Subcutaneous abdominal adipose tissue (tissue), 5 donors: ENCODE measurements at regions not wholly inside any gene's neighbourhood (a gene's known extent, or its start where the extent isn't known, plus 50 kb on each side); places are given as distances from the start of the nearest gene placed in this dataset.

Experiments used
- H3K27ac ChIP-seq: one replicate; pipeline ENCODE4 v1.7.0; 2013; ENCODE audit warnings: low read depth, mild to moderate bottlenecking, inconsistent platforms, low read length, moderate library complexity
- H3K27me3 ChIP-seq, 5 donors: one replicate each; pipeline ENCODE4 v1.7.0; 2013; ENCODE audit warnings: low read length in 5 of 5, inconsistent platforms in 1 of 5; ENCODE audit not compliant: control insufficient read depth in 5 of 5, insufficient read depth in 4 of 5
- H3K36me3 ChIP-seq, 5 donors: one replicate each; pipeline ENCODE4 v1.7.0; 2013; ENCODE audit warnings: low read length in 5 of 5; ENCODE audit not compliant: control insufficient read depth in 5 of 5, insufficient read depth in 5 of 5
- H3K4me1 ChIP-seq, 5 donors: one replicate each; pipeline ENCODE4 v1.7.0; 2013; ENCODE audit warnings: low read length in 5 of 5, mild to moderate bottlenecking in 3 of 5, moderate library complexity in 1 of 5; ENCODE audit not compliant: control insufficient read depth in 5 of 5, insufficient read depth in 5 of 5
- H3K4me3 ChIP-seq, 5 donors: one replicate each; pipeline ENCODE4 v1.7.0; 2013; ENCODE audit warnings: low read length in 5 of 5, low read depth in 1 of 5
- H3K9ac ChIP-seq, 5 donors: one replicate each; pipeline ENCODE4 v1.7.0; 2013; ENCODE audit warnings: low read length in 5 of 5, mild to moderate bottlenecking in 4 of 5, moderate library complexity in 3 of 5
- H3K9me3 ChIP-seq, 5 donors: one replicate each; pipeline ENCODE4 v1.7.0; 2013; ENCODE audit warnings: low read length in 5 of 5; ENCODE audit not compliant: control insufficient read depth in 5 of 5
- donor health status: healthy.
- donor health status: healthy.
- donor health status: healthy.
- donor health status: healthy.
- donor health status: healthy.

- Histone ChIP-seq H3K27ac (no peak overlapping the region), H3K4me1 (no peaks in the 10 kb centered on the region), H3K36me3 (no peaks in the 10 kb centered on the region), H3K9ac (no peak overlapping the region), H3K9me3 (no peaks in the 10 kb centered on the region), H3K4me3 (no peak overlapping the region), H3K27me3 (no peaks in the 10 kb centered on the region)
These were observed 61.5 kb upstream of the DCBLD2 start for GRCh38 chr3:98962951-98963350.

- Histone ChIP-seq H3K27me3 (no peaks in the 10 kb centered on the region), H3K9me3 (no peaks in the 10 kb centered on the region), H3K9ac (no peak overlapping the region), H3K4me3 (no peak overlapping the region), H3K36me3 (no peaks in the 10 kb centered on the region), H3K4me1 (no peaks in the 10 kb centered on the region), H3K27ac (no peak overlapping the region)
These were observed 60.9 kb upstream of the DCBLD2 start for GRCh38 chr3:98962189-98962930.

GRCh38 chr3:98961161-98962155, 60.0 kb upstream of the DCBLD2 start:
- Histone ChIP-seq H3K9ac (no peak overlapping the region), H3K27me3 (no peaks in the 10 kb centered on the region), H3K27ac (no peak overlapping the region), H3K4me1 (no peaks in the 10 kb centered on the region), H3K36me3 (no peaks in the 10 kb centered on the region), H3K9me3 (no peaks in the 10 kb centered on the region), H3K4me3 (no peak overlapping the region)

GRCh38 chr3:98957681-98958080, 56.2 kb upstream of the DCBLD2 start:
- Histone ChIP-seq H3K9ac (no peak overlapping the region), H3K4me1 (peaks cover 0 to 2% (median 0%) of the 10 kb centered on the region in 5 donors), H3K36me3 (no peaks in the 10 kb centered on the region), H3K27ac (no peak overlapping the region), H3K27me3 (no peaks in the 10 kb centered on the region), H3K4me3 (no peak overlapping the region), H3K9me3 (no peaks in the 10 kb centered on the region)

- Histone ChIP-seq H3K36me3 (no peaks in the 10 kb centered on the region), H3K9ac (no peak overlapping the region), H3K4me3 (no peak overlapping the region), H3K27ac (no peak overlapping the region), H3K27me3 (no peaks in the 10 kb centered on the region), H3K4me1 (peaks cover 0 to 8% (median 0%) of the 10 kb centered on the region in 5 donors), H3K9me3 (no peaks in the 10 kb centered on the region)
These were observed 54.5 kb upstream of the DCBLD2 start for GRCh38 chr3:98956008-98956407.

GRCh38 chr3:98954791-98955604, 53.5 kb upstream of the DCBLD2 start:
- Histone ChIP-seq H3K4me1 (peaks cover 0 to 8% (median 0%) of the 10 kb centered on the region in 5 donors), H3K9ac (no peak overlapping the region), H3K4me3 (no peak overlapping the region)

GRCh38 chr3:98954242-98954641, 52.7 kb upstream of the DCBLD2 start:
- Histone ChIP-seq H3K27ac (no peak overlapping the region), H3K9me3 (no peaks in the 10 kb centered on the region), H3K4me1 (peaks cover 0 to 8% (median 0%) of the 10 kb centered on the region in 5 donors), H3K9ac (no peak overlapping the region), H3K27me3 (no peaks in the 10 kb centered on the region), H3K36me3 (no peaks in the 10 kb centered on the region), H3K4me3 (no peak overlapping the region)

More at GRCh38 chr3:98954791-98955604, 53.5 kb upstream of the DCBLD2 start:
- H3K9me3 ChIP-seq = no peaks in the 10 kb centered on the region
- H3K36me3 ChIP-seq = no peaks in the 10 kb centered on the region
- no peaks in the 10 kb centered on the region for H3K27me3 ChIP-seq
- no peak overlapping the region for H3K27ac ChIP-seq

- H3K9ac ChIP-seq = no peak overlapping the region
- no peak overlapping the region for H3K27ac ChIP-seq
- no peaks in the 10 kb centered on the region for H3K36me3 ChIP-seq
- peaks cover 0 to 8% (median 0%) of the 10 kb centered on the region in 5 donors for H3K4me1 ChIP-seq
- H3K9me3 ChIP-seq = no peaks in the 10 kb centered on the region
- no peaks in the 10 kb centered on the region for H3K27me3 ChIP-seq
- H3K4me3 ChIP-seq = no peak overlapping the region
These were observed 50.9 kb upstream of the DCBLD2 start for GRCh38 chr3:98952404-98952803.
